ENCODE measurements at regions not wholly inside any gene's neighbourhood (a gene's known extent, or its start where the extent isn't known, plus 50 kb on each side); places are given as distances from the start of the nearest gene placed in this dataset.

DNA sequence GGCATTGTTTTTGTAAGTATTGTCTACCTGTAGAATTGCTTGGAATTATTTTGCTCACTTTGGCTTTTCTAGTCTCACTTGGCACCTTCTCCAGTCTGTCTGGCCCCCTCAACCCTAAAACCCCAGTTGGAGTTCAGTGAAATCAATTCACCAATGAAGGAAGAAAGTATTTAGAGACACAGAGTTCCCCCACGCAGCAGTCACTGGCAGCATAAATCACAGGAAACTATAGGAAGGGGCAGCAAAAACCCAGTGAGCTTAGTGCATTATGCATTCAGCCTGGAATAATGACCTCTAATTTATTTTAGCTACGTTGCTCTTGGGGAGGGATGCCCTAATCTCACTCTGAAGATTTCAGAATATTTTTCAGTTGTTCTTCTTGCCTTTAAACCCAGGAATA lies 204.7 kb upstream of the BLID start:
- no TSS peak for BruUV-seq (replicated peaks)
- in situ Hi-C loops (cut with MboI), result no loop called here
- Histone ChIP-seq H3K4me1 (replicated peaks in 1 of 2; ENCODE audit: control insufficient read depth in 2 of 2, insufficient read depth in 2 of 2, low read length in 2 of 2) (no peaks in the 10 kb centered on the region), H3K36me3 (ENCODE audit: control insufficient read depth, insufficient read depth, low read length) (no peaks in the 10 kb centered on the region), H2AFZ (ENCODE audit: low read depth, low read length) (no peak overlapping the region), H3K9ac (ENCODE audit: insufficient read depth in 1 of 2, low read depth in 2 of 2, low read length in 2 of 2) (no peak overlapping the region), H3K27ac (ENCODE audit: extremely low read depth, low read depth, low read length) (no peak overlapping the region), H3K9me1 (ENCODE audit: control insufficient read depth, insufficient read depth, low read length) (no peaks in the 10 kb centered on the region), H3K4me2 (ENCODE audit: insufficient read depth, low read length) (no peak overlapping the region), H3K9me3 (replicated peaks; ENCODE audit: control insufficient read depth, insufficient read depth, low read depth, low read length) (no peaks in the 10 kb centered on the region), H3K4me3 (no peak overlapping the region), H4K20me1 (replicated peaks; ENCODE audit: control insufficient read depth, insufficient read depth, low read length) (no peaks in the 10 kb centered on the region), H3K27me3 (ENCODE audit: control insufficient read depth in 2 of 2, insufficient read depth in 2 of 2, low read length in 2 of 2) (no peaks in the 10 kb centered on the region), H3K79me2 (ENCODE audit: control insufficient read depth, insufficient read depth, low read length) (no peaks in the 10 kb centered on the region)
- intact Hi-C loops (cut with micrococcal nuclease), result no loop called here
- WGBS (ENCODE audit: insufficient coverage, low coverage, missing lambda C conversion rate), result 0% methylated on average over 2 of the region's 2 CpGs
- TF ChIP-seq TEAD1 (CRISPR knock-in tag; IDR thresholded peaks at IDR 0.05) (no peak), ATF7 (IDR thresholded peaks at IDR 0.05) (no peak), ERF (CRISPR knock-in tag; IDR thresholded peaks at IDR 0.05) (no peak), WHSC1 (IDR thresholded peaks at IDR 0.05; ENCODE audit: low read length) (no peak), YY1 (IDR thresholded peaks at IDR 0.05; ENCODE audit: borderline replicate concordance in 1 of 3, control insufficient read depth in 1 of 3, extremely low read depth in 1 of 3, insufficient read depth in 3 of 3, insufficient read length in 1 of 3, insufficient replicate concordance in 2 of 3, low read depth in 1 of 3, low read length in 2 of 3) (no peak), CHD2 (IDR thresholded peaks at IDR 0.05; ENCODE audit: low read depth, low read length) (no peak), CHCHD3 (CRISPR knock-in tag; IDR thresholded peaks at IDR 0.05) (no peak), ZNF77 (CRISPR knock-in tag; IDR thresholded peaks at IDR 0.05) (no peak), POU5F1 (IDR thresholded peaks at IDR 0.05; ENCODE audit: borderline replicate concordance, low read depth, low read length, partially characterized antibody) (no peak), NCOR1 (IDR thresholded peaks at IDR 0.05) (no peak), ETV1 (tag; conservative IDR thresholded peaks at IDR 0.05; ENCODE audit: low read depth) (no peak)
- TF ChIP-seq, protein P1, sequence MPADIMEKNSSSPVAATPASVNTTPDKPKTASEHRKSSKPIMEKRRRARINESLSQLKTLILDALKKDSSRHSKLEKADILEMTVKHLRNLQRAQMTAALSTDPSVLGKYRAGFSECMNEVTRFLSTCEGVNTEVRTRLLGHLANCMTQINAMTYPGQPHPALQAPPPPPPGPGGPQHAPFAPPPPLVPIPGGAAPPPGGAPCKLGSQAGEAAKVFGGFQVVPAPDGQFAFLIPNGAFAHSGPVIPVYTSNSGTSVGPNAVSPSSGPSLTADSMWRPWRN (IDR thresholded peaks at IDR 0.05; ENCODE audit: low read depth), result no peak
- TF ChIP-seq, protein P2, sequence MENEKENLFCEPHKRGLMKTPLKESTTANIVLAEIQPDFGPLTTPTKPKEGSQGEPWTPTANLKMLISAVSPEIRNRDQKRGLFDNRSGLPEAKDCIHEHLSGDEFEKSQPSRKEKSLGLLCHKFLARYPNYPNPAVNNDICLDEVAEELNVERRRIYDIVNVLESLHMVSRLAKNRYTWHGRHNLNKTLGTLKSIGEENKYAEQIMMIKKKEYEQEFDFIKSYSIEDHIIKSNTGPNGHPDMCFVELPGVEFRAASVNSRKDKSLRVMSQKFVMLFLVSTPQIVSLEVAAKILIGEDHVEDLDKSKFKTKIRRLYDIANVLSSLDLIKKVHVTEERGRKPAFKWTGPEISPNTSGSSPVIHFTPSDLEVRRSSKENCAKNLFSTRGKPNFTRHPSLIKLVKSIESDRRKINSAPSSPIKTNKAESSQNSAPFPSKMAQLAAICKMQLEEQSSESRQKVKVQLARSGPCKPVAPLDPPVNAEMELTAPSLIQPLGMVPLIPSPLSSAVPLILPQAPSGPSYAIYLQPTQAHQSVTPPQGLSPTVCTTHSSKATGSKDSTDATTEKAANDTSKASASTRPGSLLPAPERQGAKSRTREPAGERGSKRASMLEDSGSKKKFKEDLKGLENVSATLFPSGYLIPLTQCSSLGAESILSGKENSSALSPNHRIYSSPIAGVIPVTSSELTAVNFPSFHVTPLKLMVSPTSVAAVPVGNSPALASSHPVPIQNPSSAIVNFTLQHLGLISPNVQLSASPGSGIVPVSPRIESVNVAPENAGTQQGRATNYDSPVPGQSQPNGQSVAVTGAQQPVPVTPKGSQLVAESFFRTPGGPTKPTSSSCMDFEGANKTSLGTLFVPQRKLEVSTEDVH (IDR thresholded peaks at IDR 0.05; ENCODE audit: low read depth, partially characterized antibody), result no peak
- TF ChIP-seq, protein P3, sequence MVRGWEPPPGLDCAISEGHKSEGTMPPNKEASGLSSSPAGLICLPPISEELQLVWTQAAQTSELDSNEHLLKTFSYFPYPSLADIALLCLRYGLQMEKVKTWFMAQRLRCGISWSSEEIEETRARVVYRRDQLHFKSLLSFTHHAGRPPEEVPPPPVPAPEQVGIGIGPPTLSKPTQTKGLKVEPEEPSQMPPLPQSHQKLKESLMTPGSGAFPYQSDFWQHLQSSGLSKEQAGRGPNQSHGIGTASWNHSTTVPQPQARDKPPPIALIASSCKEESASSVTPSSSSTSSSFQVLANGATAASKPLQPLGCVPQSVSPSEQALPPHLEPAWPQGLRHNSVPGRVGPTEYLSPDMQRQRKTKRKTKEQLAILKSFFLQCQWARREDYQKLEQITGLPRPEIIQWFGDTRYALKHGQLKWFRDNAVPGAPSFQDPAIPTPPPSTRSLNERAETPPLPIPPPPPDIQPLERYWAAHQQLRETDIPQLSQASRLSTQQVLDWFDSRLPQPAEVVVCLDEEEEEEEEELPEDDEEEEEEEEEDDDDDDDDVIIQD (CRISPR knock-in tag; IDR thresholded peaks at IDR 0.05), result no peak
- TF ChIP-seq, protein P4, sequence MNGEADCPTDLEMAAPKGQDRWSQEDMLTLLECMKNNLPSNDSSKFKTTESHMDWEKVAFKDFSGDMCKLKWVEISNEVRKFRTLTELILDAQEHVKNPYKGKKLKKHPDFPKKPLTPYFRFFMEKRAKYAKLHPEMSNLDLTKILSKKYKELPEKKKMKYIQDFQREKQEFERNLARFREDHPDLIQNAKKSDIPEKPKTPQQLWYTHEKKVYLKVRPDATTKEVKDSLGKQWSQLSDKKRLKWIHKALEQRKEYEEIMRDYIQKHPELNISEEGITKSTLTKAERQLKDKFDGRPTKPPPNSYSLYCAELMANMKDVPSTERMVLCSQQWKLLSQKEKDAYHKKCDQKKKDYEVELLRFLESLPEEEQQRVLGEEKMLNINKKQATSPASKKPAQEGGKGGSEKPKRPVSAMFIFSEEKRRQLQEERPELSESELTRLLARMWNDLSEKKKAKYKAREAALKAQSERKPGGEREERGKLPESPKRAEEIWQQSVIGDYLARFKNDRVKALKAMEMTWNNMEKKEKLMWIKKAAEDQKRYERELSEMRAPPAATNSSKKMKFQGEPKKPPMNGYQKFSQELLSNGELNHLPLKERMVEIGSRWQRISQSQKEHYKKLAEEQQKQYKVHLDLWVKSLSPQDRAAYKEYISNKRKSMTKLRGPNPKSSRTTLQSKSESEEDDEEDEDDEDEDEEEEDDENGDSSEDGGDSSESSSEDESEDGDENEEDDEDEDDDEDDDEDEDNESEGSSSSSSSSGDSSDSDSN (IDR thresholded peaks at IDR 0.05; ENCODE audit: borderline replicate concordance in 1 of 2, low read depth in 2 of 2, low read length in 2 of 2), result no peak
- no peak for DNase-seq (ENCODE audit: extremely low read depth in 1 of 4, low spot score in 3 of 4)
- no peak for FAIRE-seq
- ChIA-PET POLR2A (no interaction called here), CTCF (ENCODE audit: low intra/inter-chr PET ratio) (no interaction called here)
- ATAC-seq, result no peak

All from K562 (cell line).